CD4-positive, CD25-positive, alpha-beta regulatory T cell (primary cell): ENCODE measurements at regions not wholly inside any gene's neighbourhood (a gene's known extent, or its start where the extent isn't known, plus 50 kb on each side); places are given as distances from the start of the nearest gene placed in this dataset.
"Not testable (repeated sequence)": the region's sequence is repeated elsewhere in the genome, so short reads cannot be mapped to it uniquely, and the experiment has no call there.

Experiments
- ATAC-seq, 2 donors: fragments of 150-1000 bp; cut with Tn5 transposase; one replicate each; pipeline ENCODE4 v1.10.0; 2021; ENCODE audit warnings: low read depth in 2 of 2, moderate number of reproducible peaks in 2 of 2, moderate library complexity in 1 of 2
- DNase-seq, 3 donors: peaks; one replicate each; pipeline versions ENCODE4 v3.0.0 to v3.0.0-alpha.2; 2012 to 2022; ENCODE audit warnings: mixed read lengths in 1 of 3
- H3K27ac ChIP-seq: one replicate; pipeline ENCODE4 v1.7.0; 2013; ENCODE audit warnings: mild to moderate bottlenecking, low read length; ENCODE audit not compliant: insufficient read depth, poor library complexity, severe bottlenecking
- H3K27me3 ChIP-seq: one replicate; pipeline ENCODE4 v1.7.0; 2013; ENCODE audit warnings: low read length; ENCODE audit not compliant: control insufficient read depth, insufficient read depth
- H3K36me3 ChIP-seq: one replicate; pipeline ENCODE4 v1.7.0; 2013; ENCODE audit warnings: mild to moderate bottlenecking, low read length, moderate library complexity; ENCODE audit not compliant: control insufficient read depth, insufficient read depth
- H3K4me1 ChIP-seq: 2 replicates; pipeline ENCODE4 v1.7.0; 2013; ENCODE audit warnings: mild to moderate bottlenecking, low read length; ENCODE audit not compliant: insufficient read depth, control insufficient read depth, poor library complexity, severe bottlenecking
- H3K4me3 ChIP-seq: one replicate; pipeline ENCODE4 v1.7.0; 2013; ENCODE audit warnings: low read depth, mild to moderate bottlenecking, low read length, moderate library complexity
- H3K9me3 ChIP-seq, 2 experiments: 1 replicate in 1 of 2; 2 replicates in 1 of 2; pipeline ENCODE4 v1.7.0; 2013; ENCODE audit warnings: low read length in 2 of 2, mild to moderate bottlenecking in 1 of 2, moderate library complexity in 1 of 2; ENCODE audit not compliant: control insufficient read depth in 2 of 2
- H3K27ac Mint-ChIP-seq, 3 donors: one replicate each; pipeline ENCODE4 v1.8.0; 2020 to 2022; ENCODE audit warnings: mild to moderate bottlenecking in 3 of 3, mixed read lengths in 3 of 3, moderate library complexity in 2 of 3
- H3K27me3 Mint-ChIP-seq: one replicate; pipeline ENCODE4 v1.8.0; 2022; ENCODE audit warnings: mild to moderate bottlenecking, mixed read lengths
- H3K36me3 Mint-ChIP-seq: one replicate; pipeline ENCODE4 v1.8.0; 2020; ENCODE audit warnings: mixed read lengths
- H3K4me1 Mint-ChIP-seq, 4 donors: one replicate each; pipeline ENCODE4 v1.8.0; 2020 to 2022; ENCODE audit warnings: mixed read lengths in 4 of 4, mild to moderate bottlenecking in 1 of 4
- H3K4me3 Mint-ChIP-seq, 4 donors: one replicate each; pipeline ENCODE4 v1.8.0; 2020 to 2022; ENCODE audit warnings: mild to moderate bottlenecking in 4 of 4, mixed read lengths in 4 of 4, moderate library complexity in 3 of 4
- H3K9me3 Mint-ChIP-seq, 7 donors: one replicate each; pipeline ENCODE4 v1.8.0; 2020 to 2022; ENCODE audit warnings: mixed read lengths in 7 of 7, mild to moderate bottlenecking in 3 of 7, moderate library complexity in 2 of 7

DNA sequence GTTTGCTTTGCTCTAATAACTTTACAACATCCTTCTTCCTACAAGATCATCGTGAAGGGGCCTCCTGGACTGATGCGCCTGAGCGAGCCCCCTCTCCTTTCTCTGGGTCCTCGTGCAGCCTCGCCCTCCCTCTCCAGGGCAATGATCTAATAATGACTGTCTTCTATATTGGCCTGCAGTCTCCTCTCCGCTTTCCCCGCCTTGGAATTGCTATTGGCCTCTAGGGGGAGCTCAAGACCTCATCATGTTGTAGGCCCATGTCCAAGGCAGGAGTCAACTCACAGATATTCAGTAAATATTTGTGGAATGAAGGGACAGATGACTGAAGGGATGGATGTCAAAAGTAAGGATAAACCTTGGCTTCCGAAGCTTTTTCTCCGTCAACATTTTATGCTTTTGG lies 1180.3 kb downstream of the TYW1 start:
- Mint-ChIP-seq H3K9me3 (peaks cover 4 to 32% (median 11%) of the 10 kb centered on the region in 7 donors), H3K36me3 (no peaks in the 10 kb centered on the region), H3K4me1 (no peaks in the 10 kb centered on the region), H3K4me3 (no peak overlapping the region), H3K27me3 (no peaks in the 10 kb centered on the region), H3K27ac (no peak overlapping the region)
- H3K9me3 ChIP-seq = no peaks in the 10 kb centered on the region
- no peaks in the 10 kb centered on the region for H3K4me1 ChIP-seq
- ATAC-seq (no peak), DNase-seq (no peak)
- H3K27me3 ChIP-seq = no peaks in the 10 kb centered on the region
- H3K4me3 ChIP-seq = no peak overlapping the region
- no peaks in the 10 kb centered on the region for H3K36me3 ChIP-seq
- no peak overlapping the region for H3K27ac ChIP-seq

GRCh38 chr7:68180761-68181160 lies 1184.1 kb downstream of the TYW1 start:
- Mint-ChIP-seq H3K36me3 (no peaks in the 10 kb centered on the region), H3K4me1 (no peaks in the 10 kb centered on the region), H3K4me3 (no peak overlapping the region), H3K9me3 (peaks cover 7 to 24% (median 9%) of the 10 kb centered on the region in 7 donors), H3K27me3 (no peaks in the 10 kb centered on the region), H3K27ac (no peak overlapping the region)
- Histone ChIP-seq H3K4me1 (no peaks in the 10 kb centered on the region), H3K4me3 (no peak overlapping the region), H3K36me3 (no peaks in the 10 kb centered on the region), H3K9me3 (peaks cover 0 to 4% of the 10 kb centered on the region in 2 experiments), H3K27ac (no peak overlapping the region), H3K27me3 (no peaks in the 10 kb centered on the region)
- DNase-seq (no peak), ATAC-seq (no peak)

DNA sequence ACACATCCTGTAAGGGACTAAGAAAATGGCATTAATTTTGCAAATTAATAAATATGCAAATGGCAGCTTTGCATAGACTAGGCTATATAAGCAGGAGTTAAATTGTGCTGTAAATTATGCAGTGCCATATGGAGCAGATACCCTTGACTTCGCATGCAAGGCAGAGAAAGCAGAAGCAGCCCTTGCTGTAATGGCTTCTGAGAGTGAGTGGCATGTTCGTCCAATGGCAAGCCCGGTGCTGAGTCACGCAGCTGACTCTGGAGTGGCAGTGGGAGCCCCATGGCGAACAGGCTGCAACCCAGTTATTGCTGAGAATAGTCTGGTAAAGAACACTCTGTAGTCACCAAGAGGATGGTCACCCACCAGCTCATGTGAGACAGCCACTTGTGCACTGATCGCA lies 1186.5 kb downstream of the TYW1 start:
- Histone ChIP-seq H3K27me3 (no peaks in the 10 kb centered on the region), H3K4me1 (no peaks in the 10 kb centered on the region), H3K4me3 (no peak overlapping the region), H3K9me3 (peaks cover 0 to 10% of the 10 kb centered on the region in 2 experiments), H3K27ac (no peak overlapping the region), H3K36me3 (no peaks in the 10 kb centered on the region)
- Mint-ChIP-seq H3K4me1 (no peaks in the 10 kb centered on the region), H3K27ac (no peak overlapping the region), H3K9me3 (peaks cover 4 to 29% (median 11%) of the 10 kb centered on the region in 7 donors), H3K36me3 (no peaks in the 10 kb centered on the region), H3K4me3 (no peak overlapping the region), H3K27me3 (no peaks in the 10 kb centered on the region)
- ATAC-seq = no peak
- DNase-seq = no peak

- H3K36me3 ChIP-seq = no peaks in the 10 kb centered on the region
- no peak overlapping the region for H3K4me3 Mint-ChIP-seq
- H3K9me3 Mint-ChIP-seq = peaks cover 5 to 25% (median 7%) of the 10 kb centered on the region in 7 donors
- no peaks in the 10 kb centered on the region for H3K27me3 ChIP-seq
- no peaks in the 10 kb centered on the region for H3K4me1 Mint-ChIP-seq
- H3K27ac ChIP-seq = no peak overlapping the region
- DNase-seq = no peak
- H3K9me3 ChIP-seq = peaks cover 0 to 10% of the 10 kb centered on the region in 2 experiments
- H3K4me1 ChIP-seq = no peaks in the 10 kb centered on the region
- no peaks in the 10 kb centered on the region for H3K27me3 Mint-ChIP-seq
- H3K4me3 ChIP-seq = no peak overlapping the region
- no peaks in the 10 kb centered on the region for H3K36me3 Mint-ChIP-seq
- no peak for ATAC-seq
- no peak overlapping the region for H3K27ac Mint-ChIP-seq
These were observed 1189.2 kb downstream of the TYW1 start for GRCh38 chr7:68185631-68186456.

- Mint-ChIP-seq H3K36me3 (no peaks in the 10 kb centered on the region), H3K27ac (no peak overlapping the region), H3K27me3 (no peaks in the 10 kb centered on the region), H3K4me1 (no peaks in the 10 kb centered on the region), H3K9me3 (peaks cover 3 to 33% (median 7%) of the 10 kb centered on the region in 7 donors), H3K4me3 (no peak overlapping the region)
- no peak overlapping the region for H3K27ac ChIP-seq
- H3K27me3 ChIP-seq = no peaks in the 10 kb centered on the region
- peaks cover 0 to 10% of the 10 kb centered on the region in 2 experiments for H3K9me3 ChIP-seq
- no peak overlapping the region for H3K4me3 ChIP-seq
- ATAC-seq (no peak), DNase-seq (no peak)
- H3K4me1 ChIP-seq = no peaks in the 10 kb centered on the region
- no peaks in the 10 kb centered on the region for H3K36me3 ChIP-seq
These were observed 1190.9 kb downstream of the TYW1 start for GRCh38 chr7:68187532-68187931.

DNA sequence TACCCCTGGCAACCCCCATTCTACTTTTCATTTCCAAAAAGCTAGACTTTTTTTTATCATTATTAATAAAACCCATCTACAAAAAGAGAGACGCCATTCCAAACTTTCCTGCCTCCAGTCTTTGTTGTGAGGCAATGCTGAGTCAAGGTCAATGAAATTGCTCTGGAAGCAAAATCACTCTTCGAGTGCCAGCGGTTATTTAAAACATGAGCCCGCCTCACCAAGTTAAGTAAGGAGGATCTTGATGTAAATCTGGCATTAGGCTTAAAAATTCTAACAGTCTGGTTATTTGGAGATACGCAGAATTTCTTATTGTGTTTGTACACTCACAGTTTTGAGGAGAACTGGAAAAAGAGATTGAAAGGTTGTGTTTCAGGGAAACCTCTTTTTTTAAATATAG lies 1196.3 kb downstream of the TYW1 start:
- Histone ChIP-seq H3K4me3 (no peak overlapping the region), H3K27me3 (no peaks in the 10 kb centered on the region), H3K36me3 (no peaks in the 10 kb centered on the region), H3K27ac (no peak overlapping the region), H3K9me3 (peaks cover 0 to 4% of the 10 kb centered on the region in 2 experiments), H3K4me1 (no peaks in the 10 kb centered on the region)
- Mint-ChIP-seq H3K4me3 (no peak overlapping the region), H3K27ac (no peak overlapping the region), H3K27me3 (no peaks in the 10 kb centered on the region), H3K36me3 (no peaks in the 10 kb centered on the region), H3K9me3 (peaks cover 2 to 34% (median 11%) of the 10 kb centered on the region in 7 donors), H3K4me1 (no peaks in the 10 kb centered on the region)
- ATAC-seq = no peak
- no peak for DNase-seq

- not testable (repeated sequence) for H3K4me1 Mint-ChIP-seq, ATAC-seq, H3K27me3 Mint-ChIP-seq, DNase-seq, H3K9me3 ChIP-seq, H3K4me3 ChIP-seq, H3K4me1 ChIP-seq, H3K27ac Mint-ChIP-seq, H3K36me3 Mint-ChIP-seq, H3K36me3 ChIP-seq, H3K4me3 Mint-ChIP-seq, H3K27ac ChIP-seq, H3K27me3 ChIP-seq
- peaks cover 0 to 32% (median 16%) of the 10 kb centered on the region in 7 donors for H3K9me3 Mint-ChIP-seq
These were observed 1199.0 kb downstream of the TYW1 start for GRCh38 chr7:68195642-68196041.

DNA sequence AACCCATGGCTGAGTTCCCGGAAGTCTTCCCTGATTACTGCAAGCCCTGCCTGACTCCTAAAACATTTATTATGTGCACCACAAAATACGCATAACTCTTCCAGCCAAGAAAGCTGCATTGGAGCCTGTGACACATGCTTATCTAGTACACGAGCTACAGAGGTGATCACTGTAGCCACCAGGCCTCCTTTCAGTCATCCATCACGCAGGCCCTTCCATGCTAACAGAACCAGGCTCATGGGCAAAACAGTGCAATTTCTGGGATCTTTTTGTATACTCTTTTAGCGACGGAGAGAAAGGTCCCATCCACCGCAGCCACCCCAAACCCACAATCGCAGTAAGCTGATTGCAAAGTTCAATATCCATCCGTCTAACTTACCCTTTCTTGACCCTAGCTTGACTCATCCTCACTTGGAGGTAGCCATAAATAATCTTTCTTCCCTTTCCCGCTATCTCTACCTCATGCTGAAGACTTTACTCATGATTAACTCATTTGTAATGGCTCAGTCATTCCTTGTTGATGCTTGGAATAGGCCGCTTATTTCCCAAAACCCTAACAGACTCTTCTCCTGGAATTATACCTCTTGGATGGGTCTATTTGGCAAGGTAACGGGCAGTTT lies 1203.5 kb downstream of the TYW1 start:
- Mint-ChIP-seq H3K27me3 (no peaks in the 10 kb centered on the region), H3K9me3 (peaks cover 0 to 46% (median 20%) of the 10 kb centered on the region in 7 donors), H3K4me1 (no peaks in the 10 kb centered on the region), H3K27ac (no peak overlapping the region), H3K36me3 (no peaks in the 10 kb centered on the region), H3K4me3 (no peak overlapping the region)
- H3K27ac ChIP-seq = no peak overlapping the region
- H3K9me3 ChIP-seq = peaks cover 0 to 6% of the 10 kb centered on the region in 2 experiments
- DNase-seq = no peak
- no peaks in the 10 kb centered on the region for H3K27me3 ChIP-seq
- H3K4me1 ChIP-seq = no peaks in the 10 kb centered on the region
- H3K36me3 ChIP-seq = no peaks in the 10 kb centered on the region
- H3K4me3 ChIP-seq = no peak overlapping the region
- no peak for ATAC-seq
